Keratinocyte (primary cell): ENCODE measurements at regions not wholly inside any gene's neighbourhood (a gene's known extent, or its start where the extent isn't known, plus 50 kb on each side); places are given as distances from the start of the nearest gene placed in this dataset.
"Not testable (repeated sequence)": the region's sequence is repeated elsewhere in the genome, so short reads cannot be mapped to it uniquely, and the experiment has no call there.

Source experiments
- EZH2 ChIP-seq: IDR thresholded peaks from one replicate; pipeline ENCODE4 v1.6.1; 2012; ENCODE audit warnings: inconsistent platforms, mild to moderate bottlenecking, low read length, moderate library complexity
- TF ChIP-seq, protein P1 (sequence below), 3 experiments: IDR thresholded peaks in 1 of 3; conservative IDR thresholded peaks in 1 of 3; optimal IDR thresholded peaks in 1 of 3; 2 replicates in 2 of 3; 3 replicates in 1 of 3; pipeline versions ENCODE3 to v1.5.1; 2011; ENCODE audit warnings: low read length in 3 of 3, mild to moderate bottlenecking in 3 of 3, moderate library complexity in 2 of 3, control low read depth in 1 of 3, inconsistent platforms in 1 of 3; ENCODE audit not compliant: insufficient read depth in 2 of 3; ENCODE audit errors: extremely low read depth in 1 of 3

DNA sequence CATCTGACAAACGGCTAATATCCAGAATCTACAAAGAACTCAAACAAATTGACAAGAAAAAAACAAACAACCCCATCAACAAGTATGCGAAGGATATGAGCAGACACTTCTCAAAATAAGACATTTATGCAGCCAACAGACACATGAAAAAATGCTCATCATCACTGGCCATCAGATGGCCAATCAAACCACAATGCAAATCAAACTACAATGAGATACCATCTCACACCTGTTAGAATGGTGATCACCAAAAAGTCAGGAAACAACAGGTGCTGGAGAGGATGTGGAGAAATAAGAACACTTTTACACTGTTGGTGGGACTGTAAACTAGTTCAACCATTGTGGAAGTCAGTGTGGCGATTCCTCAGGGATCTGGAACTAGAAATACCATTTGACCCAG is 1282.2 kb upstream of the ADGRL4 start:
- TF ChIP-seq, protein P1, sequence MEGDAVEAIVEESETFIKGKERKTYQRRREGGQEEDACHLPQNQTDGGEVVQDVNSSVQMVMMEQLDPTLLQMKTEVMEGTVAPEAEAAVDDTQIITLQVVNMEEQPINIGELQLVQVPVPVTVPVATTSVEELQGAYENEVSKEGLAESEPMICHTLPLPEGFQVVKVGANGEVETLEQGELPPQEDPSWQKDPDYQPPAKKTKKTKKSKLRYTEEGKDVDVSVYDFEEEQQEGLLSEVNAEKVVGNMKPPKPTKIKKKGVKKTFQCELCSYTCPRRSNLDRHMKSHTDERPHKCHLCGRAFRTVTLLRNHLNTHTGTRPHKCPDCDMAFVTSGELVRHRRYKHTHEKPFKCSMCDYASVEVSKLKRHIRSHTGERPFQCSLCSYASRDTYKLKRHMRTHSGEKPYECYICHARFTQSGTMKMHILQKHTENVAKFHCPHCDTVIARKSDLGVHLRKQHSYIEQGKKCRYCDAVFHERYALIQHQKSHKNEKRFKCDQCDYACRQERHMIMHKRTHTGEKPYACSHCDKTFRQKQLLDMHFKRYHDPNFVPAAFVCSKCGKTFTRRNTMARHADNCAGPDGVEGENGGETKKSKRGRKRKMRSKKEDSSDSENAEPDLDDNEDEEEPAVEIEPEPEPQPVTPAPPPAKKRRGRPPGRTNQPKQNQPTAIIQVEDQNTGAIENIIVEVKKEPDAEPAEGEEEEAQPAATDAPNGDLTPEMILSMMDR (optimal IDR thresholded peaks at IDR 0.05 in 1 of 3, IDR thresholded peaks at IDR 0.05 in 1 of 3, conservative IDR thresholded peaks at IDR 0.05 in 1 of 3; ENCODE audit: extremely low read depth in 1 of 3, insufficient read depth in 2 of 3, low read length in 3 of 3) = not testable (repeated sequence)
- TF ChIP-seq EZH2 = not testable (repeated sequence)
